A673 (cell line): ENCODE measurements at regions not wholly inside any gene's neighbourhood (a gene's known extent, or its start where the extent isn't known, plus 50 kb on each side); places are given as distances from the start of the nearest gene placed in this dataset.

Experiments
- BruUV-seq: library from RNA; stranded (reverse); fragments of 400-500 nt; replicated peaks from 2 replicates; lab custom pipeline; 2021; lab: Mats Ljungman, UMichigan
- CTCF ChIA-PET: fragments of 300-600 bp; sonication (Branson Sonifier 250); formaldehyde crosslinking; loops from one replicate; lab custom pipeline; 2022; ENCODE audit warnings: antibody characterized with exemption; lab: Charles Lee
- POLR2A ChIA-PET: fragments of 300-600 bp; sonication (Branson Sonifier 250); formaldehyde crosslinking; loops from one replicate; lab custom pipeline; 2022; ENCODE audit warnings: antibody characterized with exemption; ENCODE audit not compliant: low non-redundant PET; lab: Charles Lee
- DNase-seq: peaks from one replicate; pipeline ENCODE4 v3.0.0-alpha.2; 2015; ENCODE audit warnings: low spot score
- H3K27ac ChIP-seq: fragments of 200-600 bp; sonication (generic); 2 replicates; pipeline ENCODE4 v1.5.1; 2016; ENCODE audit warnings: mixed run types, low read depth, mild to moderate bottlenecking, mixed read lengths, antibody characterized with exemption, low read length; ENCODE audit not compliant: poor library complexity, severe bottlenecking
- H3K27me3 ChIP-seq: fragments of 200-600 bp; sonication (generic); replicated peaks from 2 replicates; pipeline ENCODE4 v1.6.1; 2017; ENCODE audit warnings: mixed run types, low read depth, mild to moderate bottlenecking, mixed read lengths, antibody characterized with exemption, low read length; ENCODE audit not compliant: insufficient read depth, poor library complexity
- H3K36me3 ChIP-seq: fragments of 200-600 bp; sonication (generic); 2 replicates; pipeline ENCODE4 v1.6.1; 2016; ENCODE audit warnings: mixed run types, mild to moderate bottlenecking, mixed read lengths, antibody characterized with exemption, low read length; ENCODE audit not compliant: insufficient read depth, poor library complexity, severe bottlenecking
- H3K4me1 ChIP-seq: fragments of 200-600 bp; sonication (generic); 2 replicates; pipeline ENCODE4 v1.6.1; 2017; ENCODE audit warnings: mixed run types, mild to moderate bottlenecking, mixed read lengths, antibody characterized with exemption, low read length; ENCODE audit not compliant: insufficient read depth, poor library complexity, severe bottlenecking
- H3K4me3 ChIP-seq: fragments of 200-600 bp; sonication (generic); 2 replicates; pipeline ENCODE4 v1.5.1; 2016; ENCODE audit warnings: low read depth, mixed run types, mild to moderate bottlenecking, mixed read lengths, low read length; ENCODE audit not compliant: poor library complexity, severe bottlenecking
- H3K9me3 ChIP-seq: fragments of 200-600 bp; sonication (generic); 2 replicates; pipeline ENCODE4 v1.6.1; 2016; ENCODE audit warnings: mixed run types, low read depth, mild to moderate bottlenecking, mixed read lengths, antibody characterized with exemption, low read length; ENCODE audit not compliant: poor library complexity, severe bottlenecking
- CTCF ChIP-seq: fragments of 300-800, 200-600 bp; sonication (generic); conservative IDR thresholded peaks from 2 replicates; pipeline ENCODE4 v1.5.1; 2017; ENCODE audit warnings: low read depth, mild to moderate bottlenecking, antibody characterized with exemption, low read length, moderate library complexity, mixed read lengths
- EZH2 ChIP-seq: fragments of 200-600 bp; sonication (generic); IDR thresholded peaks from 2 replicates; pipeline ENCODE4 v1.6.1; 2017; ENCODE audit warnings: borderline replicate concordance, low read depth, mild to moderate bottlenecking, mixed read lengths, antibody characterized with exemption, low read length; ENCODE audit not compliant: poor library complexity, severe bottlenecking
- intact Hi-C: fragments of 100-400 bp; cut with micrococcal nuclease; formaldehyde crosslinking; loops from one replicate; pipeline ENCODE4 v1.10.0; 2022; ENCODE audit not compliant: unreplicated experiment

GRCh38 chr7:30224511-30225062 is 59.8 kb upstream of the ZNRF2 start:
- no peak for DNase-seq
- H3K4me1 ChIP-seq, result no peaks in the 10 kb centered on the region
- no peak overlapping the region for H3K27ac ChIP-seq
- ChIA-PET POLR2A (interaction anchor here (0.6 kb wide), 1 partner anchor 8 kb away, joined by 3 read pairs; no protein-coding TSS in a partner anchor), CTCF (interaction anchor here (0.6 kb wide), 1 partner anchor 245 kb away, joined by 4 read pairs; no protein-coding TSS in a partner anchor)
- intact Hi-C loops, result no loop called here
- no peaks in the 10 kb centered on the region for H3K9me3 ChIP-seq
- no peaks in the 10 kb centered on the region for H3K36me3 ChIP-seq
- no TSS peak for BruUV-seq
- H3K4me3 ChIP-seq, result no peak overlapping the region
- TF ChIP-seq EZH2, result no peak
- no peak for TF ChIP-seq CTCF
- H3K27me3 ChIP-seq, result no peaks in the 10 kb centered on the region

- POLR2A ChIA-PET, result no interaction called here
- DNase-seq, result no peak
- H3K4me1 ChIP-seq, result no peaks in the 10 kb centered on the region
- TF ChIP-seq CTCF (no peak), EZH2 (no peak)
- H3K27me3 ChIP-seq, result no peaks in the 10 kb centered on the region
- H3K36me3 ChIP-seq, result no peaks in the 10 kb centered on the region
- H3K27ac ChIP-seq, result no peak overlapping the region
- no peaks in the 10 kb centered on the region for H3K9me3 ChIP-seq
- no TSS peak for BruUV-seq
- intact Hi-C loops, result no loop called here
- CTCF ChIA-PET, result no interaction called here
- no peak overlapping the region for H3K4me3 ChIP-seq
These were observed 58.4 kb upstream of the ZNRF2 start for GRCh38 chr7:30225863-30226613.

GRCh38 chr7:30226614-30227268 is 57.7 kb upstream of the ZNRF2 start:
- H3K36me3 ChIP-seq, result no peaks in the 10 kb centered on the region
- H3K9me3 ChIP-seq, result no peaks in the 10 kb centered on the region
- BruUV-seq, result no TSS peak
- CTCF ChIA-PET, result no interaction called here
- TF ChIP-seq CTCF (peak; percentile 44), EZH2 (no peak)
- intact Hi-C loops, result no loop called here
- H3K27me3 ChIP-seq, result no peaks in the 10 kb centered on the region
- no peaks in the 10 kb centered on the region for H3K4me1 ChIP-seq
- H3K27ac ChIP-seq, result no peak overlapping the region
- POLR2A ChIA-PET, result no interaction called here
- no peak overlapping the region for H3K4me3 ChIP-seq
- DNase-seq, result peak; percentile 7
